Activated T-helper 2 cell treated with anti-CD3 and anti-CD28 coated beads, Interferon-gamma antibody, Interleukin-2, Interleukin-4, amounts not matched to agents 10 μg/mL and 5 μg/mL and 100 μg/mL, durations not matched to agents 14 hours and 24 hours and 36 hours (primary cell): ENCODE measurements at regions not wholly inside any gene's neighbourhood (a gene's known extent, or its start where the extent isn't known, plus 50 kb on each side); places are given as distances from the start of the nearest gene placed in this dataset.

ENCODE experiments used
- DNase-seq: peaks from one replicate; pipeline ENCODE4 v3.0.0; 2021; ENCODE audit warnings: low spot score
- H3K27ac Mint-ChIP-seq: one replicate; pipeline ENCODE4 v1.8.0; 2021; ENCODE audit warnings: mixed read lengths
- H3K27me3 Mint-ChIP-seq: one replicate; pipeline ENCODE4 v1.8.0; 2021; ENCODE audit warnings: low read depth, mixed read lengths
- H3K36me3 Mint-ChIP-seq: one replicate; pipeline ENCODE4 v1.8.0; 2021; ENCODE audit warnings: low read depth, mixed read lengths
- H3K4me1 Mint-ChIP-seq: one replicate; pipeline ENCODE4 v1.8.0; 2021; ENCODE audit warnings: low read depth, mixed read lengths
- H3K4me3 Mint-ChIP-seq: one replicate; pipeline ENCODE4 v1.8.0; 2021; ENCODE audit warnings: low read depth, mild to moderate bottlenecking, moderate library complexity, mixed read lengths
- H3K9me3 Mint-ChIP-seq: one replicate; pipeline ENCODE4 v1.8.0; 2021; ENCODE audit warnings: mixed read lengths
- intact Hi-C: fragments of 100-400 bp; cut with micrococcal nuclease; formaldehyde crosslinking; loops from one replicate; pipeline ENCODE4 v1.15.1; 2023

GRCh38 chr21:35791541-35792325 lies 268.6 kb downstream of the SETD4 start:
- Mint-ChIP-seq H3K36me3 (no peaks in the 10 kb centered on the region), H3K27me3 (peaks cover 2% of the 10 kb centered on the region), H3K9me3 (no peaks in the 10 kb centered on the region), H3K4me1 (no peaks in the 10 kb centered on the region), H3K4me3 (no peak overlapping the region), H3K27ac (no peak overlapping the region)
- intact Hi-C loops: no loop called here
- no peak for DNase-seq

GRCh38 chr21:35783721-35784120 lies 276.6 kb downstream of the SETD4 start:
- DNase-seq: no peak
- H3K9me3 Mint-ChIP-seq: no peaks in the 10 kb centered on the region
- peaks cover 7% of the 10 kb centered on the region for H3K27me3 Mint-ChIP-seq
- no peak overlapping the region for H3K4me3 Mint-ChIP-seq
- H3K4me1 Mint-ChIP-seq: no peaks in the 10 kb centered on the region
- H3K36me3 Mint-ChIP-seq: no peaks in the 10 kb centered on the region
- intact Hi-C loops: no loop called here
- no peak overlapping the region for H3K27ac Mint-ChIP-seq

GRCh38 chr21:35782667-35783066 lies 277.7 kb downstream of the SETD4 start:
- Mint-ChIP-seq H3K4me3 (no peak overlapping the region), H3K27ac (no peak overlapping the region), H3K27me3 (peaks cover 11% of the 10 kb centered on the region), H3K4me1 (no peaks in the 10 kb centered on the region), H3K36me3 (no peaks in the 10 kb centered on the region), H3K9me3 (no peaks in the 10 kb centered on the region)
- no peak for DNase-seq
- intact Hi-C loops: no loop called here

GRCh38 chr21:35780983-35781382 lies 279.3 kb downstream of the SETD4 start:
- H3K27me3 Mint-ChIP-seq: peaks cover 18% of the 10 kb centered on the region
- no peak overlapping the region for H3K4me3 Mint-ChIP-seq
- DNase-seq: no peak
- no peak overlapping the region for H3K27ac Mint-ChIP-seq
- H3K4me1 Mint-ChIP-seq: no peaks in the 10 kb centered on the region
- H3K36me3 Mint-ChIP-seq: no peaks in the 10 kb centered on the region
- no peaks in the 10 kb centered on the region for H3K9me3 Mint-ChIP-seq
- intact Hi-C loops: no loop called here

GRCh38 chr21:35779690-35780570 lies 280.4 kb downstream of the SETD4 start:
- intact Hi-C loops: no loop called here
- Mint-ChIP-seq H3K27me3 (peaks cover 14% of the 10 kb centered on the region), H3K4me3 (no peak overlapping the region), H3K36me3 (no peaks in the 10 kb centered on the region), H3K4me1 (no peaks in the 10 kb centered on the region), H3K9me3 (no peaks in the 10 kb centered on the region), H3K27ac (no peak overlapping the region)
- no peak for DNase-seq

GRCh38 chr21:35779167-35779566 lies 281.2 kb downstream of the SETD4 start:
- Mint-ChIP-seq H3K4me1 (no peaks in the 10 kb centered on the region), H3K9me3 (no peaks in the 10 kb centered on the region), H3K36me3 (no peaks in the 10 kb centered on the region), H3K4me3 (no peak overlapping the region), H3K27ac (no peak overlapping the region), H3K27me3 (peaks cover 17% of the 10 kb centered on the region)
- DNase-seq: no peak
- intact Hi-C loops: no loop called here

GRCh38 chr21:35777081-35777480 lies 283.2 kb downstream of the SETD4 start:
- Mint-ChIP-seq H3K9me3 (no peaks in the 10 kb centered on the region), H3K4me3 (no peak overlapping the region), H3K4me1 (no peaks in the 10 kb centered on the region), H3K27ac (no peak overlapping the region), H3K36me3 (no peaks in the 10 kb centered on the region), H3K27me3 (peaks cover 31% of the 10 kb centered on the region)
- DNase-seq: no peak
- intact Hi-C loops: no loop called here

- Mint-ChIP-seq H3K4me1 (no peaks in the 10 kb centered on the region), H3K27me3 (peaks cover 34% of the 10 kb centered on the region), H3K4me3 (no peak overlapping the region), H3K36me3 (no peaks in the 10 kb centered on the region), H3K27ac (no peak overlapping the region), H3K9me3 (no peaks in the 10 kb centered on the region)
- no peak for DNase-seq
- intact Hi-C loops: no loop called here
Observed at GRCh38 chr21:35775778-35776544, 284.4 kb downstream of the SETD4 start.

- DNase-seq: no peak
- H3K4me1 Mint-ChIP-seq: no peaks in the 10 kb centered on the region
- intact Hi-C loops: no loop called here
- no peaks in the 10 kb centered on the region for H3K36me3 Mint-ChIP-seq
- no peak overlapping the region for H3K4me3 Mint-ChIP-seq
- peaks cover 24% of the 10 kb centered on the region for H3K27me3 Mint-ChIP-seq
- no peak overlapping the region for H3K27ac Mint-ChIP-seq
- H3K9me3 Mint-ChIP-seq: no peaks in the 10 kb centered on the region
Observed at GRCh38 chr21:35770101-35770945, 290.0 kb downstream of the SETD4 start.

GRCh38 chr21:35768187-35768586 lies 292.1 kb downstream of the SETD4 start:
- no peak for DNase-seq
- H3K36me3 Mint-ChIP-seq: no peaks in the 10 kb centered on the region
- no peak overlapping the region for H3K27ac Mint-ChIP-seq
- H3K9me3 Mint-ChIP-seq: no peaks in the 10 kb centered on the region
- intact Hi-C loops: no loop called here
- H3K27me3 Mint-ChIP-seq: peaks cover 17% of the 10 kb centered on the region
- no peaks in the 10 kb centered on the region for H3K4me1 Mint-ChIP-seq
- H3K4me3 Mint-ChIP-seq: no peak overlapping the region

- intact Hi-C loops: no loop called here
- Mint-ChIP-seq H3K27me3 (peaks cover 15% of the 10 kb centered on the region), H3K4me3 (no peak overlapping the region), H3K27ac (no peak overlapping the region), H3K9me3 (no peaks in the 10 kb centered on the region), H3K4me1 (no peaks in the 10 kb centered on the region), H3K36me3 (no peaks in the 10 kb centered on the region)
- DNase-seq: no peak
Observed at GRCh38 chr21:35764586-35764985, 295.7 kb downstream of the SETD4 start.

GRCh38 chr21:35764077-35764476 lies 296.2 kb downstream of the SETD4 start:
- Mint-ChIP-seq H3K36me3 (no peaks in the 10 kb centered on the region), H3K9me3 (no peaks in the 10 kb centered on the region), H3K27me3 (peaks cover 17% of the 10 kb centered on the region), H3K4me3 (no peak overlapping the region), H3K27ac (no peak overlapping the region), H3K4me1 (no peaks in the 10 kb centered on the region)
- intact Hi-C loops: no loop called here
- no peak for DNase-seq
